Esophagus (tissue), 2 donors: ENCODE measurements at regions not wholly inside any gene's neighbourhood (a gene's known extent, or its start where the extent isn't known, plus 50 kb on each side); places are given as distances from the start of the nearest gene placed in this dataset.
"Not testable (repeated sequence)": the region's sequence is repeated elsewhere in the genome, so short reads cannot be mapped to it uniquely, and the experiment has no call there.

Experiments
- H3K27ac ChIP-seq, 2 donors: one replicate each; pipeline ENCODE4 v1.5.1; 2013; ENCODE audit warnings: low read depth in 2 of 2, mild to moderate bottlenecking in 2 of 2, inconsistent platforms in 1 of 2, low read length in 1 of 2, moderate library complexity in 1 of 2
- H3K27me3 ChIP-seq, 2 donors: one replicate each; pipeline ENCODE4 v1.6.1; 2013; ENCODE audit warnings: low read length in 2 of 2, control low read depth in 1 of 2, mild to moderate bottlenecking in 1 of 2; ENCODE audit not compliant: insufficient read depth in 2 of 2, control insufficient read depth in 1 of 2
- H3K36me3 ChIP-seq, 2 donors: one replicate each; pipeline ENCODE4 v1.6.1; 2013; ENCODE audit warnings: low read length in 1 of 2; ENCODE audit not compliant: control insufficient read depth in 2 of 2, insufficient read depth in 2 of 2
- H3K4me1 ChIP-seq, 2 donors: one replicate each; pipeline ENCODE4 v1.6.1; 2013; ENCODE audit warnings: low read length in 1 of 2; ENCODE audit not compliant: control insufficient read depth in 2 of 2, insufficient read depth in 2 of 2
- H3K4me3 ChIP-seq, 2 donors: one replicate each; pipeline ENCODE4 v1.5.1; 2013; ENCODE audit warnings: low read length in 2 of 2, mild to moderate bottlenecking in 2 of 2, low read depth in 1 of 2, moderate library complexity in 1 of 2
- H3K9me3 ChIP-seq, 2 donors: one replicate each; pipeline ENCODE4 v1.6.1; 2013; ENCODE audit warnings: mild to moderate bottlenecking in 2 of 2, low read depth in 1 of 2, low read length in 1 of 2, moderate library complexity in 1 of 2; ENCODE audit not compliant: control insufficient read depth in 2 of 2, insufficient read depth in 1 of 2
- WGBS, 2 donors: extraction: QIAGEN DNeasy Blood & Tissue Kit; methylation state at CpG; one replicate each; pipeline ENCODE4 v1.1.7; 2013; 5-methylcytosine and 5-hydroxymethylcytosine counted together
- donor health status: healthy with polysubstance abuse.
- donor health status: Bipolar disorder and iron deficiency.

GRCh38 chr4:112708772-112709171 is 71.8 kb downstream of the LARP7 start:
- H3K27ac ChIP-seq = no peak overlapping the region
- H3K27me3 ChIP-seq = no peaks in the 10 kb centered on the region
- H3K36me3 ChIP-seq = no peaks in the 10 kb centered on the region
- H3K4me1 ChIP-seq = peaks cover 0 to 2% of the 10 kb centered on the region in 2 donors
- 83 to 84% methylated on average over 2 of the region's 2 CpGs for WGBS, 2 donors
- H3K4me3 ChIP-seq = no peak overlapping the region
- H3K9me3 ChIP-seq = no peaks in the 10 kb centered on the region

GRCh38 chr4:112714922-112715901 is 78.3 kb downstream of the LARP7 start:
- WGBS, 2 donors = 80 to 81% methylated on average over 11 of the region's 11 CpGs
- no peaks in the 10 kb centered on the region for H3K36me3 ChIP-seq
- no peak overlapping the region for H3K27ac ChIP-seq
- no peak overlapping the region for H3K4me3 ChIP-seq
- no peaks in the 10 kb centered on the region for H3K9me3 ChIP-seq
- H3K4me1 ChIP-seq = no peaks in the 10 kb centered on the region
- H3K27me3 ChIP-seq = no peaks in the 10 kb centered on the region

GRCh38 chr4:112717856-112718255 is 80.9 kb downstream of the LARP7 start:
- WGBS, 2 donors = 91 to 92% methylated on average over 1 of the region's 1 CpG
- H3K9me3 ChIP-seq = no peaks in the 10 kb centered on the region
- no peak overlapping the region for H3K27ac ChIP-seq
- H3K4me1 ChIP-seq = no peaks in the 10 kb centered on the region
- H3K36me3 ChIP-seq = no peaks in the 10 kb centered on the region
- no peak overlapping the region for H3K4me3 ChIP-seq
- H3K27me3 ChIP-seq = no peaks in the 10 kb centered on the region

- Histone ChIP-seq H3K4me3 (no peak overlapping the region), H3K9me3 (no peaks in the 10 kb centered on the region), H3K27ac (no peak overlapping the region), H3K36me3 (no peaks in the 10 kb centered on the region), H3K4me1 (no peaks in the 10 kb centered on the region), H3K27me3 (no peaks in the 10 kb centered on the region)
Observed at GRCh38 chr4:112721627-112722026, 84.7 kb downstream of the LARP7 start.

GRCh38 chr4:112726041-112726440 is 89.1 kb downstream of the LARP7 start:
- H3K9me3 ChIP-seq = no peaks in the 10 kb centered on the region
- WGBS, 2 donors = 86 to 92% methylated on average over 1 of the region's 1 CpG
- no peak overlapping the region for H3K27ac ChIP-seq
- H3K4me3 ChIP-seq = no peak overlapping the region
- H3K36me3 ChIP-seq = no peaks in the 10 kb centered on the region
- no peaks in the 10 kb centered on the region for H3K27me3 ChIP-seq
- H3K4me1 ChIP-seq = no peaks in the 10 kb centered on the region

GRCh38 chr4:112727728-112728127 is 90.8 kb downstream of the LARP7 start:
- 94% methylated on average over 16 of the region's 16 CpGs for WGBS, 2 donors
- H3K4me1 ChIP-seq, H3K9me3 ChIP-seq, H3K27ac ChIP-seq, H3K27me3 ChIP-seq, H3K36me3 ChIP-seq, H3K4me3 ChIP-seq: not testable (repeated sequence)

- H3K27me3 ChIP-seq = no peaks in the 10 kb centered on the region
- 98% methylated on average over 2 of the region's 2 CpGs for WGBS, 2 donors
- H3K9me3 ChIP-seq = no peaks in the 10 kb centered on the region
- H3K36me3 ChIP-seq = no peaks in the 10 kb centered on the region
- no peaks in the 10 kb centered on the region for H3K4me1 ChIP-seq
- no peak overlapping the region for H3K27ac ChIP-seq
- no peak overlapping the region for H3K4me3 ChIP-seq
Observed at GRCh38 chr4:112731715-112732114, 94.8 kb downstream of the LARP7 start.

GRCh38 chr4:112732142-112732541 is 95.2 kb downstream of the LARP7 start:
- no peak overlapping the region for H3K27ac ChIP-seq

GRCh38 chr4:112735474-112735951 is 98.6 kb downstream of the LARP7 start:
- no peaks in the 10 kb centered on the region for H3K9me3 ChIP-seq
- H3K4me1 ChIP-seq = no peaks in the 10 kb centered on the region
- no peaks in the 10 kb centered on the region for H3K36me3 ChIP-seq
- H3K27ac ChIP-seq = no peak overlapping the region
- no peaks in the 10 kb centered on the region for H3K27me3 ChIP-seq
- no peak overlapping the region for H3K4me3 ChIP-seq

More at GRCh38 chr4:112732142-112732541, 95.2 kb downstream of the LARP7 start:
- no peaks in the 10 kb centered on the region for H3K36me3 ChIP-seq
- no peak overlapping the region for H3K4me3 ChIP-seq
- no peaks in the 10 kb centered on the region for H3K4me1 ChIP-seq
- 73 to 83% methylated on average over 2 of the region's 2 CpGs for WGBS, 2 donors
- no peaks in the 10 kb centered on the region for H3K27me3 ChIP-seq
- H3K9me3 ChIP-seq = no peaks in the 10 kb centered on the region

GRCh38 chr4:112736718-112737135 is 99.8 kb downstream of the LARP7 start:
- no peaks in the 10 kb centered on the region for H3K4me1 ChIP-seq
- no peaks in the 10 kb centered on the region for H3K36me3 ChIP-seq
- H3K9me3 ChIP-seq = no peaks in the 10 kb centered on the region
- H3K27ac ChIP-seq = no peak overlapping the region
- WGBS, 2 donors = 65 to 72% methylated on average over 1 of the region's 1 CpG
- no peak overlapping the region for H3K4me3 ChIP-seq
- no peaks in the 10 kb centered on the region for H3K27me3 ChIP-seq
